ENCODE measurements at regions not wholly inside any gene's neighbourhood (a gene's known extent, or its start where the extent isn't known, plus 50 kb on each side); places are given as distances from the start of the nearest gene placed in this dataset.

- FAIRE-seq = no peak
These were observed 75.0 kb downstream of the THNSL2 start for GRCh38 chr2:88245109-88245508.

DNA sequence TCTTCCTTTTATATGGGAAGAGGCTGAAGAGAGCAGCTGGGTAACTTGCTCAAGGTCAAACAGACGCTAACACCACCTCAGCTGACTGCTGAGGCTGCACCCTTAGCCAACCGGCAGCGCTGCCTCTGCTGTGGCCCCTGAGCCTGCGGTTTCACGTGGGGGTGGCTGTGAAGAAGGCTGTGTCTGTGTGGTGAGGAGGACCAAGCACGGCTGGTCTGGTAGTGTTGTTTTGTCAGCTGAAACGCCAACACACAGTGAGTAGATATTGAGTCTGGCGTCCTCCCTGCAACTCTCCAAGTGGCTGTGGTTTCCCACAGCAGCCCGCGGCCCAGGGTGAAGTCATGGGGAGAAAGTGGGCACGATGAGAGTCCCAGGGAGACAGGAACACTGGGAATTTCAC is 69.6 kb downstream of the THNSL2 start:
- TF ChIP-seq POU2F2 (IDR thresholded peaks at IDR 0.05; ENCODE audit: low read depth, low read length) (no peak), PAX5 (IDR thresholded peaks at IDR 0.05; ENCODE audit: insufficient read depth, low read length, severe bottlenecking) (no peak), TAF1 (IDR thresholded peaks at IDR 0.05; ENCODE audit: low read depth, low read length) (no peak), SPI1 (IDR thresholded peaks at IDR 0.05; ENCODE audit: low read depth, low read length) (no peak), POLR2A (IDR thresholded peaks at IDR 0.05; ENCODE audit: low read depth, low read length) (no peak), POLR2AphosphoS5 (IDR thresholded peaks at IDR 0.05; ENCODE audit: low read depth, low read length) (no peak)
- DNase-seq (ENCODE audit: insufficient read length, low spot score) = no peak
- FAIRE-seq = no peak

More at GRCh38 chr2:88245109-88245508, 75.0 kb downstream of the THNSL2 start:
- TF ChIP-seq POU2F2 (IDR thresholded peaks at IDR 0.05; ENCODE audit: low read depth, low read length) (no peak), PAX5 (IDR thresholded peaks at IDR 0.05; ENCODE audit: insufficient read depth, low read length, severe bottlenecking) (no peak), SPI1 (IDR thresholded peaks at IDR 0.05; ENCODE audit: low read depth, low read length) (no peak), POLR2AphosphoS5 (IDR thresholded peaks at IDR 0.05; ENCODE audit: low read depth, low read length) (no peak), POLR2A (IDR thresholded peaks at IDR 0.05; ENCODE audit: low read depth, low read length) (no peak), TAF1 (IDR thresholded peaks at IDR 0.05; ENCODE audit: low read depth, low read length) (no peak)
- DNase-seq (ENCODE audit: insufficient read length, low spot score) = no peak

DNA sequence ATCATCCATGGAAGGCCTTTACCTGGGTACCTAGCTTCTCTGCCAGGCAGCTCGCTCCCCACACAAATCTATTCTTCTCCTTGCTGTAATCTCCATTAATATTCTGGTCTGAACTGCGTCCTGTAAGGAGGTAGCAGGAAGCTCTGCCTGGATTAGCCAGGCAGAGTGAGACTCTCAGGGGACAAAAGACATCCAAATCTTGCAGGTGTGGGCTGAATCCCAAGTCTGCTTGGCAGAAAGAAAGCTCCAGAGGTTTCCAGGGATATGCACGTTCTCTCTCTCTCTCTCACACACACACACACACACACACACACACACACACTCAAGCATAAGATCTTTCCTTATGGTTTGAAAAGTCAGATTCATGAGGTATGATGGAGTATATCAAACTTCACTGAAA is 66.5 kb downstream of the THNSL2 start:
- TF ChIP-seq TAF1 (IDR thresholded peaks at IDR 0.05; ENCODE audit: low read depth, low read length) (no peak), POU2F2 (IDR thresholded peaks at IDR 0.05; ENCODE audit: low read depth, low read length) (no peak), PAX5 (IDR thresholded peaks at IDR 0.05; ENCODE audit: insufficient read depth, low read length, severe bottlenecking) (no peak), POLR2AphosphoS5 (IDR thresholded peaks at IDR 0.05; ENCODE audit: low read depth, low read length) (no peak), POLR2A (IDR thresholded peaks at IDR 0.05; ENCODE audit: low read depth, low read length) (no peak), SPI1 (IDR thresholded peaks at IDR 0.05; ENCODE audit: low read depth, low read length) (no peak)
- no peak for FAIRE-seq
- no peak for DNase-seq (ENCODE audit: insufficient read length, low spot score)
